H1 (cell line): ENCODE measurements at regions not wholly inside any gene's neighbourhood (a gene's known extent, or its start where the extent isn't known, plus 50 kb on each side); places are given as distances from the start of the nearest gene placed in this dataset.

Experiments used
- CTCF ChIA-PET: fragments of 300-600 bp; sonication (Branson Sonifier 250); formaldehyde crosslinking; loops from one replicate; lab custom pipeline; 2021; ENCODE audit not compliant: partially characterized antibody; lab: Charles Lee
- POLR2A ChIA-PET: fragments of 300-600 bp; sonication (Branson Sonifier 250); formaldehyde crosslinking; loops from one replicate; lab custom pipeline; 2021; ENCODE audit warnings: inconsistent platforms; ENCODE audit not compliant: partially characterized antibody; lab: Charles Lee
- DNase-seq, 2 experiments: peaks; one replicate each; pipeline versions ENCODE4 v3.0.0 to v3.0.0-alpha.2; 2010 to 2022; ENCODE audit warnings: low spot score in 2 of 2, low read depth in 1 of 2, mixed read lengths in 1 of 2
- FAIRE-seq: peaks from 2 replicates; lab custom pipeline; 2011; peaks lifted over from hg19 to GRCh38; lab: Jason Lieb, UNC
- H2AFZ ChIP-seq: 2 replicates; pipeline ENCODE4 v1.8.1; 2012; ENCODE audit warnings: low read length, inconsistent platforms
- H2AK5ac ChIP-seq: 2 replicates; pipeline ENCODE4 v1.6.1; 2013; ENCODE audit warnings: low read depth, low read length
- H2BK120ac ChIP-seq: replicated peaks from 2 replicates; pipeline ENCODE3; 2013; ENCODE audit warnings: low read depth, low read length, inconsistent platforms
- H2BK12ac ChIP-seq: 2 replicates; pipeline ENCODE4 v1.6.1; 2013; ENCODE audit warnings: low read depth, low read length
- H2BK15ac ChIP-seq: 2 replicates; pipeline ENCODE4 v1.6.1; 2013; ENCODE audit warnings: low read length
- H2BK20ac ChIP-seq: 2 replicates; pipeline ENCODE4 v1.6.1; 2013; ENCODE audit warnings: low read length
- H2BK5ac ChIP-seq: 2 replicates; pipeline ENCODE4 v1.6.1; 2013; ENCODE audit warnings: low read depth, low read length
- H3K14ac ChIP-seq: 2 replicates; pipeline ENCODE4 v1.6.1; 2013; ENCODE audit warnings: inconsistent platforms; ENCODE audit not compliant: insufficient read length
- H3K18ac ChIP-seq: 2 replicates; pipeline ENCODE4 v1.6.1; 2013; ENCODE audit warnings: low read length; ENCODE audit errors: extremely low read depth
- H3K23ac ChIP-seq: 2 replicates; pipeline ENCODE4 v1.6.1; 2013; ENCODE audit warnings: inconsistent platforms; ENCODE audit not compliant: insufficient read length
- H3K23me2 ChIP-seq: 2 replicates; pipeline ENCODE4 v1.6.1; 2013; ENCODE audit warnings: low read depth, low read length
- H3K27ac ChIP-seq: 2 replicates; pipeline ENCODE4 v1.6.1; 2011; ENCODE audit warnings: low read depth, low read length, inconsistent platforms
- H3K27me3 ChIP-seq, 4 experiments: replicated peaks in 1 of 4; 1 replicate in 1 of 4; 2 replicates in 3 of 4; pipeline versions ENCODE4 v1.6.1 to v1.8.1; 2011 to 2013; ENCODE audit warnings: low read length in 3 of 4, mild to moderate bottlenecking in 3 of 4, inconsistent platforms in 2 of 4, mixed read lengths in 2 of 4, moderate library complexity in 1 of 4; ENCODE audit not compliant: control insufficient read depth in 3 of 4, insufficient read depth in 3 of 4; ENCODE audit errors: extremely low read depth in 1 of 4
- H3K36me3 ChIP-seq, 4 experiments: 2 replicates each; pipeline versions ENCODE4 v1.6.1 to v1.8.1; 2011 to 2013; ENCODE audit warnings: mild to moderate bottlenecking in 4 of 4, low read length in 3 of 4, moderate library complexity in 2 of 4, control low read depth in 1 of 4, inconsistent platforms in 1 of 4; ENCODE audit not compliant: insufficient read depth in 4 of 4, control insufficient read depth in 2 of 4
- H3K4ac ChIP-seq: replicated peaks from 2 replicates; pipeline ENCODE3; 2013; ENCODE audit warnings: low read length, low read depth, mixed read lengths, inconsistent platforms; ENCODE audit not compliant: insufficient read length
- H3K4me1 ChIP-seq, 4 experiments: replicated peaks in 1 of 4; 1 replicate in 1 of 4; 2 replicates in 3 of 4; pipeline versions ENCODE4 v1.6.1 to v1.8.1; 2011 to 2013; ENCODE audit warnings: low read length in 3 of 4, inconsistent platforms in 2 of 4, mixed read lengths in 1 of 4; ENCODE audit not compliant: insufficient read depth in 4 of 4, control insufficient read depth in 3 of 4
- H3K4me2 ChIP-seq, 2 experiments: 2 replicates each; pipeline versions ENCODE4 v1.6.1 to v1.8.1; 2011 to 2013; ENCODE audit warnings: low read depth in 2 of 2, low read length in 2 of 2, control low read depth in 1 of 2, inconsistent platforms in 1 of 2, mild to moderate bottlenecking in 1 of 2; ENCODE audit not compliant: insufficient read depth in 1 of 2
- H3K4me3 ChIP-seq, 4 experiments: fragments of 200-600, 300-600 bp in 1 of 4; sonication (generic), shearing (Covaris generic), sonication (Bioruptor Twin) in 1 of 4; 2 replicates each; pipeline versions ENCODE4 v1.5.1 to v1.8.1; 2011 to 2016; ENCODE audit warnings: low read length in 4 of 4, low read depth in 3 of 4, control low read depth in 2 of 4, inconsistent platforms in 2 of 4, mild to moderate bottlenecking in 2 of 4, mixed read lengths in 1 of 4, moderate library complexity in 1 of 4; ENCODE audit not compliant: insufficient read depth in 2 of 4; ENCODE audit errors: extremely low read depth in 1 of 4
- H3K56ac ChIP-seq: replicated peaks from 2 replicates; pipeline ENCODE3; 2013; ENCODE audit warnings: low read depth, mild to moderate bottlenecking, mixed read lengths, low read length, inconsistent platforms; ENCODE audit not compliant: insufficient read length
- H3K79me1 ChIP-seq: 2 replicates; pipeline ENCODE4 v1.6.1; 2013; ENCODE audit warnings: low read depth, low read length, control low read depth
- H3K79me2 ChIP-seq, 2 experiments: 2 replicates each; pipeline versions ENCODE4 v1.6.1 to v1.8.1; 2012 to 2013; ENCODE audit warnings: low read length in 2 of 2, mild to moderate bottlenecking in 2 of 2, inconsistent platforms in 1 of 2; ENCODE audit not compliant: insufficient read depth in 2 of 2, control insufficient read depth in 1 of 2
- H3K9ac ChIP-seq, 4 experiments: replicated peaks in 1 of 4; 1 replicate in 1 of 4; 2 replicates in 3 of 4; pipeline versions ENCODE4 v1.6.1 to v1.8.1; 2011 to 2013; ENCODE audit warnings: low read depth in 3 of 4, low read length in 3 of 4, control low read depth in 2 of 4, mild to moderate bottlenecking in 2 of 4, moderate library complexity in 2 of 4, inconsistent platforms in 1 of 4; ENCODE audit errors: extremely low read depth in 1 of 4
- H3K9me3 ChIP-seq, 2 experiments: 2 replicates each; pipeline versions ENCODE4 v1.6.1 to v1.8.1; 2012 to 2013; ENCODE audit warnings: mild to moderate bottlenecking in 2 of 2, moderate library complexity in 2 of 2, control low read depth in 1 of 2, inconsistent platforms in 1 of 2, low read depth in 1 of 2, low read length in 1 of 2, mixed read lengths in 1 of 2; ENCODE audit not compliant: insufficient read depth in 2 of 2
- H4K20me1 ChIP-seq, 2 experiments: replicated peaks in 1 of 2; 2 replicates each; pipeline versions ENCODE3 to v1.8.1; 2011 to 2013; ENCODE audit warnings: inconsistent platforms in 2 of 2, low read length in 2 of 2, mild to moderate bottlenecking in 1 of 2; ENCODE audit not compliant: insufficient read depth in 2 of 2, control insufficient read depth in 1 of 2
- H4K5ac ChIP-seq: 2 replicates; pipeline ENCODE4 v1.6.1; 2013; ENCODE audit warnings: low read length, low read depth, mixed read lengths, inconsistent platforms; ENCODE audit not compliant: insufficient read length
- H4K8ac ChIP-seq: 2 replicates; pipeline ENCODE4 v1.8.0; 2013; ENCODE audit warnings: mild to moderate bottlenecking, moderate library complexity, low read length, inconsistent platforms; ENCODE audit not compliant: insufficient read depth; ENCODE audit errors: extremely low read depth
- H4K91ac ChIP-seq: replicated peaks from 2 replicates; pipeline ENCODE3; 2013; ENCODE audit warnings: low read length, mixed read lengths, inconsistent platforms; ENCODE audit not compliant: insufficient read length
- BCL11A ChIP-seq, 2 experiments: IDR thresholded peaks; one replicate each; pipeline ENCODE4 v1.6.1; 2011; ENCODE audit warnings: low read depth in 2 of 2, low read length in 2 of 2, mild to moderate bottlenecking in 2 of 2
- EP300 ChIP-seq, 2 experiments: IDR thresholded peaks; 1 replicate in 1 of 2; 2 replicates in 1 of 2; pipeline ENCODE4 v1.6.1; 2011 to 2012; ENCODE audit warnings: low read depth in 2 of 2, low read length in 2 of 2, mild to moderate bottlenecking in 2 of 2, borderline replicate concordance in 1 of 2, inconsistent platforms in 1 of 2, moderate library complexity in 1 of 2
- FOSL1 ChIP-seq: IDR thresholded peaks from 2 replicates; pipeline ENCODE4 v1.6.1; 2011; ENCODE audit warnings: mild to moderate bottlenecking, low read depth, low read length, moderate library complexity; ENCODE audit not compliant: insufficient read depth
- HDAC2 ChIP-seq, 2 experiments: fragments of 300-600 bp in 1 of 2; sonication (generic) in 1 of 2; IDR thresholded peaks; 2 replicates each; pipeline ENCODE4 v1.6.1; 2011 to 2012; ENCODE audit warnings: low read depth in 2 of 2, low read length in 2 of 2, mild to moderate bottlenecking in 2 of 2, moderate library complexity in 2 of 2, borderline replicate concordance in 1 of 2, inconsistent platforms in 1 of 2
- MAFK ChIP-seq: IDR thresholded peaks from 2 replicates; pipeline ENCODE4 v1.6.1; 2012; ENCODE audit warnings: low read depth, mild to moderate bottlenecking, improper control_type of control experiment, low read length
- POU5F1 ChIP-seq: IDR thresholded peaks from 2 replicates; pipeline ENCODE4 v1.6.1; 2011; ENCODE audit warnings: low read depth, mild to moderate bottlenecking, low read length, moderate library complexity
- RBBP5 ChIP-seq: IDR thresholded peaks from 2 replicates; pipeline ENCODE4 v1.7.1; 2012; ENCODE audit warnings: low read depth, mild to moderate bottlenecking, inconsistent platforms, low read length, moderate library complexity, borderline replicate concordance
- RNF2 ChIP-seq: fragments of 200-900, 300-1000 bp; sonication (generic); IDR thresholded peaks from 2 replicates; pipeline ENCODE4 v1.7.1; 2016; ENCODE audit warnings: borderline replicate concordance, low read depth, mild to moderate bottlenecking, antibody characterized with exemption, low read length; ENCODE audit not compliant: poor library complexity, severe bottlenecking; ENCODE audit errors: missing control alignments
- WGBS, 2 experiments: shearing (Covaris generic) in 1 of 2; methylation state at CpG; one replicate each; pipeline versions ENCODE4 v1.1.6 to v1.1.7; 2013 to 2015; ENCODE audit warnings: low lambda C conversion rate in 2 of 2, mixed read lengths in 2 of 2, inconsistent platforms in 1 of 2, low coverage in 1 of 2, missing lambda C conversion rate in 1 of 2; ENCODE audit not compliant: insufficient replicate concordance in 2 of 2, insufficient coverage in 1 of 2, insufficient read length in 1 of 2; ENCODE audit errors: extremely low coverage in 1 of 2, missing lambda C conversion rate in 1 of 2; 5-methylcytosine and 5-hydroxymethylcytosine counted together
- TF ChIP-seq, protein P1 (sequence below): IDR thresholded peaks from 2 replicates; pipeline ENCODE4 v1.6.1; 2011; ENCODE audit warnings: low read depth, mild to moderate bottlenecking, low read length; ENCODE audit not compliant: insufficient read depth
- TF ChIP-seq, protein P2 (sequence below), 3 experiments: IDR thresholded peaks; 1 replicate in 2 of 3; 2 replicates in 1 of 3; pipeline versions ENCODE4 v1.5.1 to v1.6.1; 2011; ENCODE audit warnings: low read length in 3 of 3, mild to moderate bottlenecking in 3 of 3, inconsistent platforms in 2 of 3, low read depth in 1 of 3, moderate library complexity in 1 of 3; ENCODE audit not compliant: insufficient read depth in 1 of 3; ENCODE audit errors: control extremely low read depth in 1 of 3

DNA sequence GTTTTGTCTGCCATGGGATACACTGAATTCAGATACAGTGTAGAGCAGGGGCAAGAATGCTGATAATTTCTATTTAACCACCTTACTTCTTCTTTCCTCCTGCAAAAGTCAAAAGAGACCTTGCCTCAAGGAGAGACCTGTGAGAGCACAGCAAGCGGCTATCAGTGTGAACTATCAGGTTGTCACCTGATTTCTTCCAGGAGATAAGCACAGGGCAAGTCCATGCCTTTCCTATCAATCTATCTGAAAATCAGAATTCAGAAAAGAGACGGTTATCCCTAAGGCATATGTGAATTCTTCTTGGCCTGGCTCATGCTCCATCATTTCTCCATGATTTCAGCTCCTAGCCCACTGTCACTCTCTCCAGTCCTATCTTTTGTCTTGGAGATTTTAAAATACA, 128.9 kb upstream of the CCND2 start:
- no peaks in the 10 kb centered on the region for H3K79me1 ChIP-seq
- no peak overlapping the region for H3K14ac ChIP-seq
- ChIA-PET POLR2A (no interaction called here), CTCF (interaction anchor here (0.6 to 1.4 kb wide), 6 partner anchors 20 to 138 kb away, joined by 3 to 4 read pairs (median 3); no protein-coding TSS in a partner anchor)
- H3K4me3 ChIP-seq = no peak overlapping the region
- H4K20me1 ChIP-seq = no peaks in the 10 kb centered on the region
- H3K23me2 ChIP-seq = no peaks in the 10 kb centered on the region
- H2BK12ac ChIP-seq = no peak overlapping the region
- H2BK20ac ChIP-seq = no peak overlapping the region
- peaks cover 4 to 5% of the 10 kb centered on the region in 2 experiments; a peak in 2 of 4 replicates for H3K9me3 ChIP-seq
- 79% methylated on average over 2 of the region's 2 CpGs; no CpG with 5 or more reads in 1 of the 2 experiments for WGBS, 2 experiments
- H3K4me2 ChIP-seq = no peak overlapping the region
- H3K9ac ChIP-seq = no peak overlapping the region
- no peak overlapping the region for H2AK5ac ChIP-seq
- H4K91ac ChIP-seq = no peak overlapping the region
- H3K18ac ChIP-seq = no peak overlapping the region
- H2BK15ac ChIP-seq = no peak overlapping the region
- H3K56ac ChIP-seq = no peak overlapping the region
- no peak overlapping the region for H3K4ac ChIP-seq
- H3K27ac ChIP-seq = no peak overlapping the region
- H2AFZ ChIP-seq = no peak overlapping the region
- H3K27me3 ChIP-seq = no peaks in the 10 kb centered on the region; a peak in 2 of 7 replicates
- no peak overlapping the region for H3K23ac ChIP-seq
- no peak overlapping the region for H4K8ac ChIP-seq
- no peak overlapping the region for H2BK5ac ChIP-seq
- FAIRE-seq (no peak), DNase-seq (no peak)
- no peak overlapping the region for H4K5ac ChIP-seq
- peaks cover 6 to 13% (median 10%) of the 10 kb centered on the region in 4 experiments for H3K4me1 ChIP-seq
- H2BK120ac ChIP-seq = no peak overlapping the region
- no peaks in the 10 kb centered on the region for H3K79me2 ChIP-seq
- no peaks in the 10 kb centered on the region for H3K36me3 ChIP-seq
- TF ChIP-seq RNF2 (no peak), EP300 (IDR thresholded peaks at IDR 0.05; ENCODE audit: borderline replicate concordance in 1 of 2, low read depth in 2 of 2, low read length in 2 of 2) (no peak), HDAC2 (IDR thresholded peaks at IDR 0.05; ENCODE audit: borderline replicate concordance in 1 of 2, low read depth in 2 of 2, low read length in 2 of 2) (no peak), FOSL1 (no peak), RBBP5 (no peak), MAFK (no peak), POU5F1 (no peak), BCL11A (IDR thresholded peaks at IDR 0.05; ENCODE audit: low read depth in 2 of 2, low read length in 2 of 2) (no peak)
- TF ChIP-seq, protein P1, sequence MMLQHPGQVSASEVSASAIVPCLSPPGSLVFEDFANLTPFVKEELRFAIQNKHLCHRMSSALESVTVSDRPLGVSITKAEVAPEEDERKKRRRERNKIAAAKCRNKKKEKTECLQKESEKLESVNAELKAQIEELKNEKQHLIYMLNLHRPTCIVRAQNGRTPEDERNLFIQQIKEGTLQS = no peak
- TF ChIP-seq, protein P2, sequence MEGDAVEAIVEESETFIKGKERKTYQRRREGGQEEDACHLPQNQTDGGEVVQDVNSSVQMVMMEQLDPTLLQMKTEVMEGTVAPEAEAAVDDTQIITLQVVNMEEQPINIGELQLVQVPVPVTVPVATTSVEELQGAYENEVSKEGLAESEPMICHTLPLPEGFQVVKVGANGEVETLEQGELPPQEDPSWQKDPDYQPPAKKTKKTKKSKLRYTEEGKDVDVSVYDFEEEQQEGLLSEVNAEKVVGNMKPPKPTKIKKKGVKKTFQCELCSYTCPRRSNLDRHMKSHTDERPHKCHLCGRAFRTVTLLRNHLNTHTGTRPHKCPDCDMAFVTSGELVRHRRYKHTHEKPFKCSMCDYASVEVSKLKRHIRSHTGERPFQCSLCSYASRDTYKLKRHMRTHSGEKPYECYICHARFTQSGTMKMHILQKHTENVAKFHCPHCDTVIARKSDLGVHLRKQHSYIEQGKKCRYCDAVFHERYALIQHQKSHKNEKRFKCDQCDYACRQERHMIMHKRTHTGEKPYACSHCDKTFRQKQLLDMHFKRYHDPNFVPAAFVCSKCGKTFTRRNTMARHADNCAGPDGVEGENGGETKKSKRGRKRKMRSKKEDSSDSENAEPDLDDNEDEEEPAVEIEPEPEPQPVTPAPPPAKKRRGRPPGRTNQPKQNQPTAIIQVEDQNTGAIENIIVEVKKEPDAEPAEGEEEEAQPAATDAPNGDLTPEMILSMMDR (IDR thresholded peaks at IDR 0.05; ENCODE audit: control extremely low read depth in 1 of 3, insufficient read depth in 1 of 3, low read depth in 1 of 3, low read length in 3 of 3) = no peak
